ENCODE measurements at regions not wholly inside any gene's neighbourhood (a gene's known extent, or its start where the extent isn't known, plus 50 kb on each side); places are given as distances from the start of the nearest gene placed in this dataset.
A peak's percentile ranks its signal among the peaks of the same experiment; 100 is the strongest.

- no peaks in the 10 kb centered on the region for H3K9me3 ChIP-seq
- H3K4me1 ChIP-seq (ENCODE audit: control insufficient read depth in 1 of 2, insufficient read depth in 1 of 2, low read depth in 1 of 2, low read length in 1 of 2): peaks cover 0 to under 1% of the 10 kb centered on the region in 2 experiments
- H3K27me3 ChIP-seq: no peaks in the 10 kb centered on the region
- no peak overlapping the region for H3K27ac ChIP-seq
- H3K36me3 ChIP-seq: no peaks in the 10 kb centered on the region
- H3K4me3 ChIP-seq (ENCODE audit: low read depth in 1 of 2, low read length in 1 of 2): no peak overlapping the region
- no peak for TF ChIP-seq CTCF (IDR thresholded peaks at IDR 0.05)
Observed at GRCh38 chr10:60650378-60650800, 127.9 kb upstream of the CDK1 start.

- H3K27me3 ChIP-seq: no peaks in the 10 kb centered on the region
- H3K9me3 ChIP-seq: no peaks in the 10 kb centered on the region
- TF ChIP-seq CTCF (IDR thresholded peaks at IDR 0.05): no peak
- no peak overlapping the region for H3K27ac ChIP-seq
- no peak overlapping the region for H3K4me3 ChIP-seq (ENCODE audit: low read depth in 1 of 2, low read length in 1 of 2)
- no peaks in the 10 kb centered on the region for H3K36me3 ChIP-seq
- H3K4me1 ChIP-seq (ENCODE audit: control insufficient read depth in 1 of 2, insufficient read depth in 1 of 2, low read depth in 1 of 2, low read length in 1 of 2): peaks cover 0 to 3% of the 10 kb centered on the region in 2 experiments
Observed at GRCh38 chr10:60649485-60650377, 128.5 kb upstream of the CDK1 start.

- H3K9me3 ChIP-seq: no peaks in the 10 kb centered on the region
- peaks cover 0 to 3% of the 10 kb centered on the region in 2 experiments for H3K4me1 ChIP-seq (ENCODE audit: control insufficient read depth in 1 of 2, insufficient read depth in 1 of 2, low read depth in 1 of 2, low read length in 1 of 2)
- no peak overlapping the region for H3K4me3 ChIP-seq (ENCODE audit: low read depth in 1 of 2, low read length in 1 of 2)
- no peak for TF ChIP-seq CTCF (IDR thresholded peaks at IDR 0.05)
- H3K27me3 ChIP-seq: no peaks in the 10 kb centered on the region
- H3K36me3 ChIP-seq: no peaks in the 10 kb centered on the region
- H3K27ac ChIP-seq: no peak overlapping the region
Observed at GRCh38 chr10:60648761-60649160, 129.5 kb upstream of the CDK1 start.

- Histone ChIP-seq H3K9me3 (no peaks in the 10 kb centered on the region), H3K4me3 (ENCODE audit: low read depth in 1 of 2, low read length in 1 of 2) (no peak overlapping the region), H3K4me1 (ENCODE audit: control insufficient read depth in 1 of 2, insufficient read depth in 1 of 2, low read depth in 1 of 2, low read length in 1 of 2) (peaks cover 0 to 3% of the 10 kb centered on the region in 2 experiments), H3K27me3 (no peaks in the 10 kb centered on the region), H3K27ac (no peak overlapping the region), H3K36me3 (no peaks in the 10 kb centered on the region)
- TF ChIP-seq CTCF (IDR thresholded peaks at IDR 0.05): peak; percentile 55
Observed at GRCh38 chr10:60646966-60647796, 131.1 kb upstream of the CDK1 start.

GRCh38 chr10:60645980-60646379 is 132.3 kb upstream of the CDK1 start:
- no peak for TF ChIP-seq CTCF (IDR thresholded peaks at IDR 0.05)
- no peaks in the 10 kb centered on the region for H3K9me3 ChIP-seq

More at GRCh38 chr10:60645980-60646379, 132.3 kb upstream of the CDK1 start:
- Histone ChIP-seq H3K4me1 (ENCODE audit: control insufficient read depth in 1 of 2, insufficient read depth in 1 of 2, low read depth in 1 of 2, low read length in 1 of 2) (peaks cover 0 to 3% of the 10 kb centered on the region in 2 experiments), H3K4me3 (ENCODE audit: low read depth in 1 of 2, low read length in 1 of 2) (no peak overlapping the region), H3K27ac (no peak overlapping the region), H3K36me3 (no peaks in the 10 kb centered on the region), H3K27me3 (no peaks in the 10 kb centered on the region)
